ENCODE measurements at regions not wholly inside any gene's neighbourhood (a gene's known extent, or its start where the extent isn't known, plus 50 kb on each side); places are given as distances from the start of the nearest gene placed in this dataset.

- TF ChIP-seq CTCF (conservative IDR thresholded peaks at IDR 0.05) (no peak; the same call in 1 of the 2 replicates), ZFX (IDR thresholded peaks at IDR 0.05) (no peak)
- no peak overlapping the region for H3K27ac ChIP-seq
These were observed 308.7 kb upstream of the TNRC6C start for GRCh38 chr17:77649717-77650211.

GRCh38 chr17:77651988-77652387, 306.5 kb upstream of the TNRC6C start:
- no peak overlapping the region for H3K27ac ChIP-seq
- TF ChIP-seq ZFX (IDR thresholded peaks at IDR 0.05) (no peak), CTCF (conservative IDR thresholded peaks at IDR 0.05) (no peak)

- no peak overlapping the region for H3K27ac ChIP-seq
- TF ChIP-seq CTCF (conservative IDR thresholded peaks at IDR 0.05) (no peak), ZFX (IDR thresholded peaks at IDR 0.05) (no peak)
These were observed 304.2 kb upstream of the TNRC6C start for GRCh38 chr17:77654296-77654695.

GRCh38 chr17:77654850-77655249, 303.7 kb upstream of the TNRC6C start:
- no peak for TF ChIP-seq ZFX (IDR thresholded peaks at IDR 0.05)
- H3K27ac ChIP-seq: no peak overlapping the region

- no peak overlapping the region for H3K27ac ChIP-seq
- TF ChIP-seq CTCF (conservative IDR thresholded peaks at IDR 0.05) (no peak), ZFX (IDR thresholded peaks at IDR 0.05) (no peak)
These were observed 302.4 kb upstream of the TNRC6C start for GRCh38 chr17:77656054-77656453.

- TF ChIP-seq CTCF (conservative IDR thresholded peaks at IDR 0.05): no peak
- TF ChIP-seq ZFX (IDR thresholded peaks at IDR 0.05): no peak
These were observed 300.7 kb upstream of the TNRC6C start for GRCh38 chr17:77657839-77658238.

GRCh38 chr17:77660524-77660923, 298.0 kb upstream of the TNRC6C start:
- H3K27ac ChIP-seq: no peak overlapping the region
- no peak for TF ChIP-seq ZFX (IDR thresholded peaks at IDR 0.05)

More at GRCh38 chr17:77657839-77658238, 300.7 kb upstream of the TNRC6C start:
- H3K27ac ChIP-seq: no peak overlapping the region

- TF ChIP-seq CTCF (conservative IDR thresholded peaks at IDR 0.05) (no peak), ZFX (IDR thresholded peaks at IDR 0.05) (no peak)
- H3K27ac ChIP-seq: no peak overlapping the region
These were observed 295.7 kb upstream of the TNRC6C start for GRCh38 chr17:77662833-77663232.

Measured in C4-2B (cell line).